HEK293 (cell line): ENCODE measurements at regions not wholly inside any gene's neighbourhood (a gene's known extent, or its start where the extent isn't known, plus 50 kb on each side); places are given as distances from the start of the nearest gene placed in this dataset.

ENCODE experiments used
- CTCF ChIA-PET: fragments of 350-600 bp; formaldehyde crosslinking; extraction: SDS; loops from one replicate; lab custom pipeline; 2021; ENCODE audit warnings: antibody characterized with exemption; lab: Yijun Ruan, JAX
- POLR2A ChIA-PET: fragments of 300-600 bp; formaldehyde crosslinking; extraction: SDS; loops from one replicate; lab custom pipeline; 2020; ENCODE audit warnings: antibody characterized with exemption, inconsistent platforms; lab: Yijun Ruan, JAX
- H3K27ac ChIP-seq: fragments of 200-500 bp; sonication (Bioruptor generic); 2 replicates; pipeline ENCODE4 v1.5.1; 2014; ENCODE audit warnings: low read depth, low read length, control low read depth, inconsistent platforms; ENCODE audit errors: extremely low read depth
- H3K36me3 ChIP-seq, 2 experiments: fragments of 200-500 bp in 1 of 2; sonication (Bioruptor generic) in 1 of 2; 1 replicate in 1 of 2; 2 replicates in 1 of 2; pipeline ENCODE4 v1.5.1; 2014 to 2017; ENCODE audit warnings: inconsistent platforms in 2 of 2, low read length in 2 of 2; ENCODE audit not compliant: control insufficient read depth in 2 of 2, insufficient read depth in 1 of 2
- H3K4me1 ChIP-seq: fragments of 200-500 bp; sonication (Bioruptor generic); 2 replicates; pipeline ENCODE4 v1.5.1; 2014; ENCODE audit warnings: mild to moderate bottlenecking, low read length, inconsistent platforms; ENCODE audit not compliant: control insufficient read depth, insufficient read depth
- H3K4me3 ChIP-seq: 2 replicates; pipeline ENCODE4 v1.5.1; 2011; ENCODE audit warnings: low read depth, mild to moderate bottlenecking, control low read depth, low read length, moderate library complexity
- H3K9me3 ChIP-seq: fragments of 200-500 bp; sonication (Bioruptor generic); 2 replicates; pipeline ENCODE4 v1.5.1; 2014; ENCODE audit warnings: low read depth, low read length, inconsistent platforms; ENCODE audit not compliant: control insufficient read depth, insufficient read depth
- OSR2 ChIP-seq: fragments of 450-650 bp; formaldehyde crosslinking; IDR thresholded peaks from 2 replicates; pipeline ENCODE4 v1.5.1; 2016; ENCODE audit warnings: missing biosample characterization, missing genetic modification characterization
- ZBTB44 ChIP-seq: fragments of 450-650 bp; IDR thresholded peaks from 2 replicates; pipeline ENCODE4 v1.5.1; 2018; ENCODE audit warnings: missing biosample characterization, mild to moderate bottlenecking, missing genetic modification characterization
- ZNF133 ChIP-seq: fragments of 450-650 bp; formaldehyde crosslinking; IDR thresholded peaks from 2 replicates; pipeline ENCODE4 v1.5.1; 2016; ENCODE audit warnings: missing biosample characterization, missing genetic modification characterization
- ZNF214 ChIP-seq: fragments of 450-650 bp; formaldehyde crosslinking; IDR thresholded peaks from 2 replicates; pipeline ENCODE4 v1.5.1; 2017; ENCODE audit warnings: missing biosample characterization, mild to moderate bottlenecking, missing genetic modification characterization, borderline replicate concordance
- ZNF223 ChIP-seq: fragments of 450-650 bp; formaldehyde crosslinking; IDR thresholded peaks from 2 replicates; pipeline ENCODE4 v1.5.1; 2016; ENCODE audit warnings: missing biosample characterization, missing genetic modification characterization
- ZNF266 ChIP-seq: fragments of 450-650 bp; formaldehyde crosslinking; IDR thresholded peaks from 2 replicates; pipeline ENCODE4 v1.5.1; 2016; ENCODE audit warnings: missing biosample characterization, missing genetic modification characterization, low read depth
- ZNF274 ChIP-seq, 2 experiments: fragments of 200-500 bp in 1 of 2; fragments of 450-650 bp in 1 of 2; sonication (Bioruptor generic) in 1 of 2; formaldehyde crosslinking in 1 of 2; IDR thresholded peaks; 2 replicates each; pipeline versions ENCODE4 v1.5.1 to v1.6.1; 2014 to 2016; ENCODE audit warnings: borderline replicate concordance in 1 of 2, inconsistent platforms in 1 of 2, low read length in 1 of 2, missing biosample characterization in 1 of 2, missing genetic modification characterization in 1 of 2
- ZNF292 ChIP-seq: fragments of 450-650 bp; formaldehyde crosslinking; IDR thresholded peaks from 2 replicates; pipeline ENCODE4 v1.5.1; 2016; ENCODE audit warnings: low read depth, missing biosample characterization, missing genetic modification characterization, borderline replicate concordance
- ZNF521 ChIP-seq: fragments of 450-650 bp; formaldehyde crosslinking; IDR thresholded peaks from 2 replicates; pipeline ENCODE4 v1.5.1; 2017; ENCODE audit warnings: missing biosample characterization, mild to moderate bottlenecking, missing genetic modification characterization
- ZNF560 ChIP-seq: fragments of 450-650 bp; formaldehyde crosslinking; IDR thresholded peaks from 2 replicates; pipeline ENCODE4 v1.5.1; 2017; ENCODE audit warnings: missing biosample characterization, missing genetic modification characterization, borderline replicate concordance
- ZNF623 ChIP-seq: fragments of 450-650 bp; formaldehyde crosslinking; IDR thresholded peaks from 2 replicates; pipeline ENCODE4 v1.5.1; 2016; ENCODE audit warnings: missing biosample characterization, missing genetic modification characterization
- ZNF701 ChIP-seq: fragments of 450-650 bp; formaldehyde crosslinking; IDR thresholded peaks from 2 replicates; pipeline ENCODE4 v1.5.1; 2016; ENCODE audit warnings: missing biosample characterization, missing genetic modification characterization
- ZNF707 ChIP-seq: fragments of 450-650 bp; formaldehyde crosslinking; IDR thresholded peaks from 2 replicates; pipeline ENCODE4 v1.5.1; 2016; ENCODE audit warnings: missing biosample characterization, missing genetic modification characterization
- ZNF776 ChIP-seq: fragments of 450-650 bp; formaldehyde crosslinking; IDR thresholded peaks from 2 replicates; pipeline ENCODE4 v1.5.0; 2017; ENCODE audit warnings: missing biosample characterization, missing genetic modification characterization, borderline replicate concordance
- ZSCAN23 ChIP-seq: fragments of 450-650 bp; formaldehyde crosslinking; IDR thresholded peaks from 2 replicates; pipeline ENCODE4 v1.5.1; 2016; ENCODE audit warnings: missing biosample characterization, missing genetic modification characterization
- TF ChIP-seq, protein P1 (sequence below): fragments of 450-650 bp; formaldehyde crosslinking; IDR thresholded peaks from 2 replicates; pipeline ENCODE4 v1.5.1; 2016; ENCODE audit warnings: missing biosample characterization, missing genetic modification characterization
- TF ChIP-seq, protein P2 (sequence below): IDR thresholded peaks from 2 replicates; pipeline ENCODE4 v1.6.1; 2011; ENCODE audit warnings: mild to moderate bottlenecking, low read depth, low read length, borderline replicate concordance
- TF ChIP-seq, protein P3 (sequence below): fragments of 450-650 bp; formaldehyde crosslinking; IDR thresholded peaks from 2 replicates; pipeline ENCODE4 v1.5.1; 2016; ENCODE audit warnings: missing biosample characterization, missing genetic modification characterization, borderline replicate concordance
- TF ChIP-seq, protein P4 (sequence below): fragments of 450-650 bp; formaldehyde crosslinking; IDR thresholded peaks from 2 replicates; pipeline ENCODE4 v1.5.1; 2016; ENCODE audit warnings: missing biosample characterization, missing genetic modification characterization
- TF ChIP-seq, protein P5 (sequence below): fragments of 450-650 bp; formaldehyde crosslinking; conservative IDR thresholded peaks from 2 replicates; pipeline ENCODE4 v1.5.1; 2016; ENCODE audit warnings: low read depth, missing biosample characterization, missing genetic modification characterization

DNA sequence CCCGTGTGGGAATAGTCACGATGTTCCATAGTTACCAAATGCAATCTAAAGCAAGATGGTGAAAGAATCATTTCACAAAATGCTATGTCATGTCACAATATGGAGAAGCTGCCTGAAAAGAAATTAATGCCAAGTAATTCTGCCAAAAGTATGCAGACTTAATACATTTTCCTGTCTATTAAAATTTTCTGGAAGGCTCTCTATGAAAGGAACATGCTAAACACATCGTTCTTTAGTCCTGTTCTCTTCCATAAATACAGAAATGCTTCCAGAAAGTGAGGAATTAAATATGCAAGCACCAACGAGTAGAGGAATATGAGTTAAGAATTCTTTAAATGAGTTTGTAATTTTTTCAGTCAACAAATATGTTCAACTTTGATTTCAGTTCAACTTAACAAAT lies 266.8 kb upstream of the CRBN start:
- Histone ChIP-seq H3K9me3 (no peaks in the 10 kb centered on the region), H3K36me3 (no peaks in the 10 kb centered on the region), H3K27ac (no peak overlapping the region)
- CTCF ChIA-PET, result no interaction called here
- no peak for TF ChIP-seq ZNF214 (tag by site-specific recombination)
- no peak for TF ChIP-seq ZNF274 (IDR thresholded peaks at IDR 0.05; ENCODE audit: low read length)
- TF ChIP-seq ZNF274 (tag by site-specific recombination; IDR thresholded peaks at IDR 0.05; ENCODE audit: borderline replicate concordance), result no peak
- no peak for TF ChIP-seq ZNF776 (tag by site-specific recombination)
- TF ChIP-seq, protein P1, sequence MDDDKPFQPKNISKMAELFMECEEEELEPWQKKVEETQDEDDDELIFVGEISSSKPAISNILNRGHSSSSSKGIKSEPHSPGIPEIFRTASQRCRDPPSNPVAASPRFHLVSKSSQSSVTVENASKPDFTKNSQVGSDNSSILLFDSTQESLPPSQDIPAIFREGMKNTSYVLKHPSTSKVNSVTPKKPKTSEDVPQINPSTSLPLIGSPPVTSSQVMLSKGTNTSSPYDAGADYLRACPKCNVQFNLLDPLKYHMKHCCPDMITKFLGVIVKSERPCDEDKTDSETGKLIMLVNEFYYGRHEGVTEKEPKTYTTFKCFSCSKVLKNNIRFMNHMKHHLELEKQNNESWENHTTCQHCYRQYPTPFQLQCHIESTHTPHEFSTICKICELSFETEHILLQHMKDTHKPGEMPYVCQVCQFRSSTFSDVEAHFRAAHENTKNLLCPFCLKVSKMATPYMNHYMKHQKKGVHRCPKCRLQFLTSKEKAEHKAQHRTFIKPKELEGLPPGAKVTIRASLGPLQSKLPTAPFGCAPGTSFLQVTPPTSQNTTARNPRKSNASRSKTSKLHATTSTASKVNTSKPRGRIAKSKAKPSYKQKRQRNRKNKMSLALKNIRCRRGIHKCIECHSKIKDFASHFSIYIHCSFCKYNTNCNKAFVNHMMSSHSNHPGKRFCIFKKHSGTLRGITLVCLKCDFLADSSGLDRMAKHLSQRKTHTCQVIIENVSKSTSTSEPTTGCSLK, result no peak
- TF ChIP-seq ZNF707, result no peak
- TF ChIP-seq, protein P2, sequence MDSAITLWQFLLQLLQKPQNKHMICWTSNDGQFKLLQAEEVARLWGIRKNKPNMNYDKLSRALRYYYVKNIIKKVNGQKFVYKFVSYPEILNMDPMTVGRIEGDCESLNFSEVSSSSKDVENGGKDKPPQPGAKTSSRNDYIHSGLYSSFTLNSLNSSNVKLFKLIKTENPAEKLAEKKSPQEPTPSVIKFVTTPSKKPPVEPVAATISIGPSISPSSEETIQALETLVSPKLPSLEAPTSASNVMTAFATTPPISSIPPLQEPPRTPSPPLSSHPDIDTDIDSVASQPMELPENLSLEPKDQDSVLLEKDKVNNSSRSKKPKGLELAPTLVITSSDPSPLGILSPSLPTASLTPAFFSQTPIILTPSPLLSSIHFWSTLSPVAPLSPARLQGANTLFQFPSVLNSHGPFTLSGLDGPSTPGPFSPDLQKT, result no peak
- TF ChIP-seq, protein P3, sequence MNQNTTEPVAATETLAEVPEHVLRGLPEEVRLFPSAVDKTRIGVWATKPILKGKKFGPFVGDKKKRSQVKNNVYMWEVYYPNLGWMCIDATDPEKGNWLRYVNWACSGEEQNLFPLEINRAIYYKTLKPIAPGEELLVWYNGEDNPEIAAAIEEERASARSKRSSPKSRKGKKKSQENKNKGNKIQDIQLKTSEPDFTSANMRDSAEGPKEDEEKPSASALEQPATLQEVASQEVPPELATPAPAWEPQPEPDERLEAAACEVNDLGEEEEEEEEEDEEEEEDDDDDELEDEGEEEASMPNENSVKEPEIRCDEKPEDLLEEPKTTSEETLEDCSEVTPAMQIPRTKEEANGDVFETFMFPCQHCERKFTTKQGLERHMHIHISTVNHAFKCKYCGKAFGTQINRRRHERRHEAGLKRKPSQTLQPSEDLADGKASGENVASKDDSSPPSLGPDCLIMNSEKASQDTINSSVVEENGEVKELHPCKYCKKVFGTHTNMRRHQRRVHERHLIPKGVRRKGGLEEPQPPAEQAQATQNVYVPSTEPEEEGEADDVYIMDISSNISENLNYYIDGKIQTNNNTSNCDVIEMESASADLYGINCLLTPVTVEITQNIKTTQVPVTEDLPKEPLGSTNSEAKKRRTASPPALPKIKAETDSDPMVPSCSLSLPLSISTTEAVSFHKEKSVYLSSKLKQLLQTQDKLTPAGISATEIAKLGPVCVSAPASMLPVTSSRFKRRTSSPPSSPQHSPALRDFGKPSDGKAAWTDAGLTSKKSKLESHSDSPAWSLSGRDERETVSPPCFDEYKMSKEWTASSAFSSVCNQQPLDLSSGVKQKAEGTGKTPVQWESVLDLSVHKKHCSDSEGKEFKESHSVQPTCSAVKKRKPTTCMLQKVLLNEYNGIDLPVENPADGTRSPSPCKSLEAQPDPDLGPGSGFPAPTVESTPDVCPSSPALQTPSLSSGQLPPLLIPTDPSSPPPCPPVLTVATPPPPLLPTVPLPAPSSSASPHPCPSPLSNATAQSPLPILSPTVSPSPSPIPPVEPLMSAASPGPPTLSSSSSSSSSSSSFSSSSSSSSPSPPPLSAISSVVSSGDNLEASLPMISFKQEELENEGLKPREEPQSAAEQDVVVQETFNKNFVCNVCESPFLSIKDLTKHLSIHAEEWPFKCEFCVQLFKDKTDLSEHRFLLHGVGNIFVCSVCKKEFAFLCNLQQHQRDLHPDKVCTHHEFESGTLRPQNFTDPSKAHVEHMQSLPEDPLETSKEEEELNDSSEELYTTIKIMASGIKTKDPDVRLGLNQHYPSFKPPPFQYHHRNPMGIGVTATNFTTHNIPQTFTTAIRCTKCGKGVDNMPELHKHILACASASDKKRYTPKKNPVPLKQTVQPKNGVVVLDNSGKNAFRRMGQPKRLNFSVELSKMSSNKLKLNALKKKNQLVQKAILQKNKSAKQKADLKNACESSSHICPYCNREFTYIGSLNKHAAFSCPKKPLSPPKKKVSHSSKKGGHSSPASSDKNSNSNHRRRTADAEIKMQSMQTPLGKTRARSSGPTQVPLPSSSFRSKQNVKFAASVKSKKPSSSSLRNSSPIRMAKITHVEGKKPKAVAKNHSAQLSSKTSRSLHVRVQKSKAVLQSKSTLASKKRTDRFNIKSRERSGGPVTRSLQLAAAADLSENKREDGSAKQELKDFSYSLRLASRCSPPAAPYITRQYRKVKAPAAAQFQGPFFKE, result no peak
- no peak for TF ChIP-seq ZNF133 (tag by site-specific recombination)
- TF ChIP-seq ZNF623 (tag by site-specific recombination), result no peak
- no peak for TF ChIP-seq ZNF701
- TF ChIP-seq ZSCAN23 (tag by site-specific recombination), result no peak
- TF ChIP-seq, all 188 proteins: peak for 0
- Histone ChIP-seq H3K4me3 (no peak overlapping the region), H3K4me1 (no peaks in the 10 kb centered on the region)
- POLR2A ChIA-PET, result no interaction called here

- TF ChIP-seq, protein P4, sequence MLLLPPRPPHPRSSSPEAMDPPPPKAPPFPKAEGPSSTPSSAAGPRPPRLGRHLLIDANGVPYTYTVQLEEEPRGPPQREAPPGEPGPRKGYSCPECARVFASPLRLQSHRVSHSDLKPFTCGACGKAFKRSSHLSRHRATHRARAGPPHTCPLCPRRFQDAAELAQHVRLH (tag by site-specific recombination), result no peak
- TF ChIP-seq, protein P5, sequence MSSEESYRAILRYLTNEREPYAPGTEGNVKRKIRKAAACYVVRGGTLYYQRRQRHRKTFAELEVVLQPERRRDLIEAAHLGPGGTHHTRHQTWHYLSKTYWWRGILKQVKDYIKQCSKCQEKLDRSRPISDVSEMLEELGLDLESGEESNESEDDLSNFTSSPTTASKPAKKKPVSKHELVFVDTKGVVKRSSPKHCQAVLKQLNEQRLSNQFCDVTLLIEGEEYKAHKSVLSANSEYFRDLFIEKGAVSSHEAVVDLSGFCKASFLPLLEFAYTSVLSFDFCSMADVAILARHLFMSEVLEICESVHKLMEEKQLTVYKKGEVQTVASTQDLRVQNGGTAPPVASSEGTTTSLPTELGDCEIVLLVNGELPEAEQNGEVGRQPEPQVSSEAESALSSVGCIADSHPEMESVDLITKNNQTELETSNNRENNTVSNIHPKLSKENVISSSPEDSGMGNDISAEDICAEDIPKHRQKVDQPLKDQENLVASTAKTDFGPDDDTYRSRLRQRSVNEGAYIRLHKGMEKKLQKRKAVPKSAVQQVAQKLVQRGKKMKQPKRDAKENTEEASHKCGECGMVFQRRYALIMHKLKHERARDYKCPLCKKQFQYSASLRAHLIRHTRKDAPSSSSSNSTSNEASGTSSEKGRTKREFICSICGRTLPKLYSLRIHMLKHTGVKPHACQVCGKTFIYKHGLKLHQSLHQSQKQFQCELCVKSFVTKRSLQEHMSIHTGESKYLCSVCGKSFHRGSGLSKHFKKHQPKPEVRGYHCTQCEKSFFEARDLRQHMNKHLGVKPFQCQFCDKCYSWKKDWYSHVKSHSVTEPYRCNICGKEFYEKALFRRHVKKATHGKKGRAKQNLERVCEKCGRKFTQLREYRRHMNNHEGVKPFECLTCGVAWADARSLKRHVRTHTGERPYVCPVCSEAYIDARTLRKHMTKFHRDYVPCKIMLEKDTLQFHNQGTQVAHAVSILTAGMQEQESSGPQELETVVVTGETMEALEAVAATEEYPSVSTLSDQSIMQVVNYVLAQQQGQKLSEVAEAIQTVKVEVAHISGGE, result no peak
- TF ChIP-seq ZNF214 (tag by site-specific recombination) (no peak), ZNF292 (tag by site-specific recombination) (no peak), OSR2 (tag by site-specific recombination) (no peak), ZNF521 (tag by site-specific recombination) (no peak), ZNF776 (tag by site-specific recombination) (no peak), ZNF266 (tag by site-specific recombination) (no peak), ZBTB44 (tag by site-specific recombination) (no peak), ZNF560 (no peak), ZNF223 (tag by site-specific recombination) (no peak)
- no peak overlapping the region for H3K4me3 ChIP-seq
- H3K4me1 ChIP-seq, result no peaks in the 10 kb centered on the region
- ChIA-PET POLR2A (no interaction called here), CTCF (no interaction called here)
- H3K36me3 ChIP-seq, result no peaks in the 10 kb centered on the region
- H3K9me3 ChIP-seq, result no peaks in the 10 kb centered on the region
- no peak overlapping the region for H3K27ac ChIP-seq
These were observed 264.0 kb upstream of the CRBN start for GRCh38 chr3:3443482-3443881.
